ENCODE measurements at regions not wholly inside any gene's neighbourhood (a gene's known extent, or its start where the extent isn't known, plus 50 kb on each side); places are given as distances from the start of the nearest gene placed in this dataset.

- no peak overlapping the region for H2AFZ ChIP-seq (ENCODE audit: control insufficient read depth, low read length)
- peak overlapping the region; percentile 98 for H3K27ac ChIP-seq (ENCODE audit: control insufficient read depth, insufficient read depth, low read length)
- peak overlapping the region; percentile 81 for H3K4me2 ChIP-seq (ENCODE audit: control insufficient read depth, extremely low read depth, insufficient read depth, low read depth, low read length)
- peak overlapping the region; percentile 99 for H3K9ac ChIP-seq (ENCODE audit: control insufficient read depth, extremely low read depth, insufficient read depth, low read length)
- no peaks in the 10 kb centered on the region for H3K27me3 ChIP-seq (ENCODE audit: control insufficient read depth, extremely low read depth, insufficient read depth, low read length)
- H3K79me2 ChIP-seq (ENCODE audit: control insufficient read depth, insufficient read depth, low read length) = peaks cover 99% of the 10 kb centered on the region
- TF ChIP-seq EZH2 (IDR thresholded peaks at IDR 0.05; ENCODE audit: low read length) (no peak), CTCF (optimal IDR thresholded peaks at IDR 0.05 in 1 of 3, IDR thresholded peaks at IDR 0.05 in 1 of 3, conservative IDR thresholded peaks at IDR 0.05 in 1 of 3; ENCODE audit: extremely low read depth in 1 of 3, insufficient read depth in 2 of 3, low read length in 3 of 3) (peak in 1 of 3 experiments; percentile 9)
- no peaks in the 10 kb centered on the region for H4K20me1 ChIP-seq (ENCODE audit: control insufficient read depth, extremely low read depth, insufficient read depth, low read length)
- FAIRE-seq = no peak
- H3K9me1 ChIP-seq (ENCODE audit: control insufficient read depth, extremely low read depth, insufficient read depth, low read length) = no peaks in the 10 kb centered on the region
- DNase-seq (ENCODE audit: low read depth, low spot score) = no peak
- peak overlapping the region; percentile 90 to 96 (median 95) for H3K4me3 ChIP-seq (ENCODE audit: control insufficient read depth in 2 of 3, extremely low read depth in 1 of 3, insufficient read depth in 2 of 3, low read depth in 1 of 3, low read length in 3 of 3)
- dilution Hi-C loops (cut with MboI; ENCODE audit: extremely low pct_ligation_motif_present, low sequenced_read_pairs) = no loop called here
- no peaks in the 10 kb centered on the region for H3K9me3 ChIP-seq (ENCODE audit: control insufficient read depth, low read depth, low read length)
- H3K36me3 ChIP-seq (ENCODE audit: control insufficient read depth in 2 of 2, extremely low read depth in 1 of 2, insufficient read depth in 2 of 2, low read length in 2 of 2) = peaks cover 11 to 46% of the 10 kb centered on the region in 2 experiments
- peaks cover 65% of the 10 kb centered on the region for H3K4me1 ChIP-seq (ENCODE audit: control insufficient read depth, extremely low read depth, insufficient read depth, low read length)
These were observed 70.2 kb upstream of the PPARA start for GRCh38 chr22:46079861-46080821.

DNA sequence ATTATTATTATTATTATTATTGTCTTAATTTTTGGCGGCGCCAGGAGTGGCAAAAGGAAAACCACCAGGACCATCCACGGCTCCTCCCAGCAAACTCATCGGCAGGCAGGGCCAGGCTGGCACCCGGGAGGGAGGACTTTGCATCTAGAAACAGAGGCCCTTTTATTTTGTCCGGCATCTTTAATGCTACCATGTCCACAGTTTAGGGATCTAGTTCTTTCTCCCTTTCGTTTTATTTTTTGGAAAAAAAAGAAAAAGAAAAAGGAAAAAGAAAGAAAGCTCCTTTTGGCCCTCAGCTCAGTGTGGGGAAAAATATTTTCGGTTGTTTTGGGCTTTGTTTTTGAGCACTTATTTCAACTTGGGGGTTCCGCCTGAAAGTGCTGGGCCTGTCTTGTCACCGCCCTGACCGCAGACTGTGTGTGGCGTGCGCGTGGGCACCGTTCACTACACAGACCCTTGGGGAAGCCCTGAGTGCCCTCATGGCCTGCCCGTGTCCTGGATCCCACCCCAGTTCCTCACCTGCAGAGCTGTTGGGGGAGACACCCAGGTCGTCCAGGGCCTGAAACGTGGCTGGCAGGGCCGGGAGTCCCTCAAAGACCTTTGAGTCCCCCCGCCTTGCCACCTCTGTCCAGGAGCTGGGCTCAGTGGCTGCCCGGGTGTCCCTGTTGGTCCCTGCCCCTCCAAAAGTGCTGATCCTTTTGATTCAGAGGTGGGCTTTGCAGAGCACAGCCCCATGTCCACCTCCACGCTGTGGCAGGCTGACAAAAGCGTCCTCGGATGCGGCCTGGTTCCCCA lies 69.1 kb upstream of the PPARA start:
- Histone ChIP-seq H3K27ac (ENCODE audit: control insufficient read depth, insufficient read depth, low read length) (peak overlapping the region; percentile 98), H3K79me2 (ENCODE audit: control insufficient read depth, insufficient read depth, low read length) (peaks cover 99% of the 10 kb centered on the region), H3K36me3 (ENCODE audit: control insufficient read depth in 2 of 2, extremely low read depth in 1 of 2, insufficient read depth in 2 of 2, low read length in 2 of 2) (peaks cover 10 to 40% of the 10 kb centered on the region in 2 experiments), H3K4me3 (ENCODE audit: control insufficient read depth in 2 of 3, extremely low read depth in 1 of 3, insufficient read depth in 2 of 3, low read depth in 1 of 3, low read length in 3 of 3) (peak overlapping the region; percentile 90 to 96 (median 95)), H3K4me1 (ENCODE audit: control insufficient read depth, extremely low read depth, insufficient read depth, low read length) (peaks cover 66% of the 10 kb centered on the region), H2AFZ (ENCODE audit: control insufficient read depth, low read length) (no peak overlapping the region), H3K9me1 (ENCODE audit: control insufficient read depth, extremely low read depth, insufficient read depth, low read length) (no peaks in the 10 kb centered on the region), H3K4me2 (ENCODE audit: control insufficient read depth, extremely low read depth, insufficient read depth, low read depth, low read length) (peak overlapping the region; percentile 81), H3K27me3 (ENCODE audit: control insufficient read depth, extremely low read depth, insufficient read depth, low read length) (no peaks in the 10 kb centered on the region), H3K9me3 (ENCODE audit: control insufficient read depth, low read depth, low read length) (no peaks in the 10 kb centered on the region), H3K9ac (ENCODE audit: control insufficient read depth, extremely low read depth, insufficient read depth, low read length) (peak overlapping the region; percentile 99), H4K20me1 (ENCODE audit: control insufficient read depth, extremely low read depth, insufficient read depth, low read length) (no peaks in the 10 kb centered on the region)
- dilution Hi-C loops (cut with MboI; ENCODE audit: extremely low pct_ligation_motif_present, low sequenced_read_pairs) = no loop called here
- FAIRE-seq (no peak), DNase-seq (ENCODE audit: low read depth, low spot score) (no peak)
- no peak for TF ChIP-seq EZH2 (IDR thresholded peaks at IDR 0.05; ENCODE audit: low read length)
- TF ChIP-seq CTCF (optimal IDR thresholded peaks at IDR 0.05 in 1 of 3, IDR thresholded peaks at IDR 0.05 in 1 of 3, conservative IDR thresholded peaks at IDR 0.05 in 1 of 3; ENCODE audit: extremely low read depth in 1 of 3, insufficient read depth in 2 of 3, low read length in 3 of 3) = no peak
